Heart left ventricle (tissue), 13 donors: ENCODE measurements at regions not wholly inside any gene's neighbourhood (a gene's known extent, or its start where the extent isn't known, plus 50 kb on each side); places are given as distances from the start of the nearest gene placed in this dataset.

Experiments used
- POLR2A ChIP-seq, 2 donors: fragments of 450-650 bp; IDR thresholded peaks; one replicate each; pipeline ENCODE4 v1.6.1; 2017; ENCODE audit warnings: antibody characterized with exemption in 2 of 2, mild to moderate bottlenecking in 2 of 2, moderate library complexity in 2 of 2
- TF ChIP-seq, protein P1 (sequence below), 12 donors: fragments of 200-600 bp; sonication (generic) in 4 of 12; IDR thresholded peaks; one replicate each; pipeline versions ENCODE4 v1.5.0 to v1.8.0; 2018 to 2022; ENCODE audit warnings: antibody characterized with exemption in 12 of 12, mild to moderate bottlenecking in 5 of 12
- donor health status: ischemic (EF 13 %, LVEDD 7.1; RV severe dilation, severe dysfunction).
- donor health status: DM: no; HTN: yes; CAD: no.
- donor health status: DM: no; HTN: no; CAD: no.
- donor health status: ischemic (EF 25% LVEDD 6.9; RV normal size, moderate dysfunction).
- donor health status: ischemic (EF 25% LVEDD 5.7; RV mildly dilated, moderate dysfunction).
- donor health status: ischemic (EF 35%, LVEDD 5.7; RV mildly dilated, moderate dysfunction).
- donor health status: nonischemic (EF 11% LVEDD 7.7; RV severe dilation, severe dysfunction).
- donor health status: DM: yes; HTN: yes; CAD: no.
- donor health status: PGD.
- donor health status: ischemic (EF 29% LVEDD 5.4; RV normal size, mild dysfunction).
- donor health status: nonischemic (EF 23%, LVEDD 6.1; RV moderate dilation, normal function).

GRCh38 chr2:17398770-17399169, 119.5 kb downstream of the RAD51AP2 start:
- TF ChIP-seq, protein P1, sequence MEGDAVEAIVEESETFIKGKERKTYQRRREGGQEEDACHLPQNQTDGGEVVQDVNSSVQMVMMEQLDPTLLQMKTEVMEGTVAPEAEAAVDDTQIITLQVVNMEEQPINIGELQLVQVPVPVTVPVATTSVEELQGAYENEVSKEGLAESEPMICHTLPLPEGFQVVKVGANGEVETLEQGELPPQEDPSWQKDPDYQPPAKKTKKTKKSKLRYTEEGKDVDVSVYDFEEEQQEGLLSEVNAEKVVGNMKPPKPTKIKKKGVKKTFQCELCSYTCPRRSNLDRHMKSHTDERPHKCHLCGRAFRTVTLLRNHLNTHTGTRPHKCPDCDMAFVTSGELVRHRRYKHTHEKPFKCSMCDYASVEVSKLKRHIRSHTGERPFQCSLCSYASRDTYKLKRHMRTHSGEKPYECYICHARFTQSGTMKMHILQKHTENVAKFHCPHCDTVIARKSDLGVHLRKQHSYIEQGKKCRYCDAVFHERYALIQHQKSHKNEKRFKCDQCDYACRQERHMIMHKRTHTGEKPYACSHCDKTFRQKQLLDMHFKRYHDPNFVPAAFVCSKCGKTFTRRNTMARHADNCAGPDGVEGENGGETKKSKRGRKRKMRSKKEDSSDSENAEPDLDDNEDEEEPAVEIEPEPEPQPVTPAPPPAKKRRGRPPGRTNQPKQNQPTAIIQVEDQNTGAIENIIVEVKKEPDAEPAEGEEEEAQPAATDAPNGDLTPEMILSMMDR (IDR thresholded peaks at IDR 0.05), result no peak
- TF ChIP-seq POLR2A (IDR thresholded peaks at IDR 0.05), result no peak
